Uterus (tissue), 2 donors: ENCODE measurements at regions not wholly inside any gene's neighbourhood (a gene's known extent, or its start where the extent isn't known, plus 50 kb on each side); places are given as distances from the start of the nearest gene placed in this dataset.

Experiments
- CTCF ChIP-seq, 4 experiments: fragments of 200-600 bp in 2 of 4; fragments of 450-650 bp in 2 of 4; sonication (generic) in 2 of 4; IDR thresholded peaks; one replicate each; pipeline ENCODE4 v1.5.1; 2016 to 2019; ENCODE audit warnings: antibody characterized with exemption in 4 of 4, mild to moderate bottlenecking in 2 of 4, moderate library complexity in 1 of 4
- POLR2A ChIP-seq, 2 donors: fragments of 450-650 bp; IDR thresholded peaks; one replicate each; pipeline ENCODE4 v1.6.1; 2016; ENCODE audit warnings: antibody characterized with exemption in 2 of 2, mild to moderate bottlenecking in 1 of 2, moderate library complexity in 1 of 2

DNA sequence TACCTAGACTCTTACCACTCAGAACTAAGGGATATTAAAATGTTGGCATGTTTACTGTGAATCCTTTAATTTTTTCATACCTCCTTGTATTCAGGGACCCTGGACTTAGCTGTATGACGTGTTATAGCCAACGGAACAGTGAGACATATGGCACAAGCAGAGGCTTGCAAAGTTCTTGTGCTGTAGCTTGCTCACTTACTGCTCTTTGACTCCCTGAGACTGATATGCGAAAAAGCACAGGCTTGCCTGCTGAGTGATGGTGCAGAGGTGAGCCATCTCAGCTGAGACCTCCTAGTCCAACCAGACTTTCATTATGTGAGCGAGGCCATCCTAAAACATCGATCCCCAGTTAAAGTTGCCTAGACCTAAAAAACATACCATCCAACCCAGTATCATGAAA, 811.0 kb downstream of the METTL15 start:
- TF ChIP-seq CTCF (IDR thresholded peaks at IDR 0.05) (no peak), POLR2A (IDR thresholded peaks at IDR 0.05) (no peak)
